NOMO-1 treated with DMSO at 0.1 percent for 48 hours (cell line): ENCODE measurements at regions not wholly inside any gene's neighbourhood (a gene's known extent, or its start where the extent isn't known, plus 50 kb on each side); places are given as distances from the start of the nearest gene placed in this dataset.
"Not testable (repeated sequence)": the region's sequence is repeated elsewhere in the genome, so short reads cannot be mapped to it uniquely, and the experiment has no call there.

Source experiments
- DNase-seq: peaks from one replicate; lab custom pipeline; 2025; ENCODE audit not compliant: unreplicated experiment; lab: John Stamatoyannopoulos, UW

DNA sequence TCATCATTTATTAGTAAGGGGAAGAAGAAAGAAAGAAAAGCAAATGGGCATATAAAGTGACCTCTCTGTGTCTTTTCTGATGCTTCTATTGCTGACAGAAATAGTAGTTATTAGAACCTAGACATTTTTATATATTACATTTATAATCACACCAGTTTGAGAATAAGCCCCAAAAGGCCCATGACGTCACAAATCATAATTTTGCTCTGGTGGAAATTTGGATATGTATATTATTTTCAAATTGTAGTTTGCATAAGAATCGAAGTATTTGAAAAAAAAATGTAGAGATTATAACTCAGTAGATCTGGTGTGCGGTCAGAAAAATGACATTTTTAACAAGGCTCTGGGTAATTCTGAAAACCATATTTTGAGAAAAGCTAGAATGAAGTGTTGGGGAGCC lies 101.2 kb upstream of the STEAP1 start:
- no peak for DNase-seq

DNA sequence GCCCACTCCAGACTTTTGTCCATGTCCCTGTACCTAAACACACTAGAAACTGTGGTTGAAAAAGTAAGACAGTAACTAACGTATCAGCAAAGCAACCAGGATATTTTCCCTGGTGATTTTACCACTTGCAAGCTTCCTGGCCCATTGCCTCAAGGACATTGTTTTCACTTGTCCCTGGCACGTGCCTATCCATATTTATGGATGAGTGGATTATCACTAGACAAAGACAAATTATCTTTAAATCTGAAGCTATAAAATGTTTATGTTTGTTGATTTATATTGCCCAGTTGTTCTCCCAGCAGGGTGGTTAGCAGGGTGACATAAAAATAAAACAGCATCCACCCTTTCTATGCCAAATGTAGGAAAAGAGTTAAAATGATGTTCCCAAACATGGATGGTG lies 93.2 kb upstream of the STEAP1 start:
- DNase-seq = no peak

DNA sequence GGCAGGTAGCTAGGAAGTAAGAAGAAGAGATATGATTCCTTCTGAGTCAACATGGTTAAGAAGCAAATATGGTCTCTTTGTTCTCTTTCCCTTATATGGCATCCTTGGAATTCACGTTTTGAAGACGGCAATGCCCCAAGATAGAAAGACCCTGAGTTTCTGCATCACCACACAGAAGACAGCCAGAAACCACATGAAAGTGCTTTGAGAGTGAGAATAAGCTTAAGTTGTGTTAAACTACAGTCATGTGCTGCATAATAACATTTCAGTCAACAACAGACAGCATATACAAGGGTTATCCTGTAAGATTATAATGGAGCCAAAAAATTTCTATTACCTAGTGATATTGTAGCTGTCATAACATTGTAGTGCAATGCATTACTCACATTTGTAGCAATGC lies 89.9 kb upstream of the STEAP1 start:
- no peak for DNase-seq

DNA sequence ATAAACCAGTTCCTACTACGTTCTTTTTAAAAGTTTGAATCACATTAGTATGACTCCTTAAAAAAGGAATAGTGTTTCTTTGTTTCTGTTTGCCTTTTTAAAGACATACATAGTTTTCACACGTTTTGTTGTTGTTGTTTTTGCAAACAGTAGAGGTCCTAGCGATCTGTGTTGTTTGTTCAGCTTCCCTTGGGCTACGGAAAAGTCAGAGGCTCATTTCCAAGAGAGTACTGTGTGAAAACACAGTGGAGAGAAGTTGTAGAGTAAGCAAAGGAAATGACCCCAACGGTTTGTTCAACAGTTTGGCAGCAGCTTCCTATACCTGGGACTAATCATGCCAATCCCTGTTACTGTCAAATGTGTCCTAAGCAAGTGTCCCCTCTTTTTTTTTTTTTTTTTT lies 87.1 kb upstream of the STEAP1 start:
- no peak for DNase-seq

DNA sequence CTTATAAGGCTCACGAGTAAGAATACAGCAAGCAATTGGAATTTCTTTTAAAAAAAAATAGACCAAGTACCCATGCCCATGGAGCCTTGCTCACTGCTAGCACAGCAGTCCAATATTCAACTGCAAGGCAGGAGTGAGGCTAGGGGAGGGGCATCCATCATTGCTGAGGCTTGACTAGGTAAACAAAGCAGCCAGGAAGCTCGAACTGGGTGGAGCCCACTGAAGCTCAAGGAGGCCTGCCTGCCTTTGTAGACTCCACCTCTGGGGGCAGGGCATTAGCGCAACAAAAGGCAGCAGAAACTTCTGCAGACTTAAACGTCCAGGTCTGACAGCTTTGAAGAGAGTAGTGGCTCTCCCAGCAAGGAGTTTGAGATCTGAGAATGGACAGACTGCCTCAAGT lies 84.0 kb upstream of the STEAP1 start:
- not testable (repeated sequence) for DNase-seq

DNA sequence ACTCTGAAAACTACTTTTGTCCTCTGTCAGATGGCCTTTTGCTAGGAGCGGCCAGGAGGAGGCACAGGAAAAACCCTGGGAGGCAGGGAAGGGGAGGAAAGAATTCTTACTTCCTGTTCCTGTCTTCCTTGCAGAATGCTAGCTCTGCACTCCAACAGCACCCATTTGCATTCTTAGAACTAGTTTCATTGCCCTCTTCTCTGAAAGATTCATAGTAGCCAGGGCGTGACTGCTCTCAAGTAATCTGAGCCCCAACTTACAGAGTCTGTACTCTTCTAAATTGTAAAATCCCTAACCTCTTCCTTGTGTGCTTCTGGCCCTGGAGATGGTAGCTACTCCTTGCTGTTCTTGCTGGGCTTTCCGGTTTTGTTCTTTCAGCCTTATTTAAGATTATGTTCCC lies 75.3 kb upstream of the STEAP1 start:
- DNase-seq = no peak

DNA sequence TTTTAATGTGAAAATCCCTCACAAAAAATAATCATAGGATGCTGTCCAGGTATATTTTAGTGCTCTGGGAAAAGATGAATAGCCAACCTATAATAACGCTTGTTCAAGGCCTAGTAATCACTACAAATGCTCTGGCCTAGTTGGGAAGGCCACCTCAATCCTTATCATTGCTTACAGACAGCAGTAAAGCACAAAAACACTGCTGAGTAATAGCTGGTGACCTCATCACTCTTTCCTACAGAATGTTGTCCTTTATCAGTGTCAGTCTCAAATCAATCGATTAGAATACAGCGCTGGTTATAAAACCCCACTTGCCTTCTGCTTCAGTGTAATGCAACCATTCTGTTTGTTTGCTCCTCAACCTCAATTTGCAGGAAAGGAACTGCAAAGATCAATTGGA lies 72.6 kb upstream of the STEAP1 start:
- DNase-seq = no peak

DNA sequence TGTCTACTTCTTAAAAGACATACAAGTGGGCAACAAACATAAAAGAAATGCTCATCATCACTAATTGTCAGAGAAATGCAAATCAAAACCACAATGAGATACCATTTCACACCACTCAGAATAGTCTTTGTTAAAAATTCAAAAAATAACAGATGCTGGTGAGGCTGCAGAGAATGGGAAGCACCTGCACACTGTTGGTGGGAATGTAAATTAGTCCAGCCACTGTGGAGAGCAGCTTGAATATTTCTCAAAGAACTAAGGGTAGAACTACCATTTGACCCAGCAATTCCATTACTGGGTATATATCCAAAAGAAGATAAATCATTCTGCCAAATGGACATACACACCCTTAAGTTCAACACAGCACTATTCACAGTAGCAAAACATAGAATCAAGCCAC lies 61.8 kb upstream of the STEAP1 start:
- no peak for DNase-seq

DNA sequence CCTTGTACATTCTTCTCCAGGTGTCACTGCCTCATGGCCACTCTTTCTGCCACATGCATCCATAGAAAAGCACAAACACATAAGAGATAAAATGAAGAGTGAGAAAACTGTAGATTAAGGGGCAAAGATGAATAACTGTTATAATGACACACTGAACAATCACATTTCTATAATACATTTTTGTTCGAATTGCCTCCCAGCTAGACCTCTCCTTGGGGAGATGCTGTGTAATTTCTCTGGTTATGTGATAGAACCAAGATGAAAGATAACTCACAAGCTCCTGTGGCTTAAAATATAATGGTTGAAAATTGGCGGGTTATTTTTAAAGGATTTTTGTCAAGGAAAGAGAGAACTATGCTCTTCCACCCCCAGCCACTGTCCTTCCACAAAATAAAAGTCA lies 60.2 kb upstream of the STEAP1 start:
- no peak for DNase-seq
